ENCODE measurements at regions not wholly inside any gene's neighbourhood (a gene's known extent, or its start where the extent isn't known, plus 50 kb on each side); places are given as distances from the start of the nearest gene placed in this dataset.

DNA sequence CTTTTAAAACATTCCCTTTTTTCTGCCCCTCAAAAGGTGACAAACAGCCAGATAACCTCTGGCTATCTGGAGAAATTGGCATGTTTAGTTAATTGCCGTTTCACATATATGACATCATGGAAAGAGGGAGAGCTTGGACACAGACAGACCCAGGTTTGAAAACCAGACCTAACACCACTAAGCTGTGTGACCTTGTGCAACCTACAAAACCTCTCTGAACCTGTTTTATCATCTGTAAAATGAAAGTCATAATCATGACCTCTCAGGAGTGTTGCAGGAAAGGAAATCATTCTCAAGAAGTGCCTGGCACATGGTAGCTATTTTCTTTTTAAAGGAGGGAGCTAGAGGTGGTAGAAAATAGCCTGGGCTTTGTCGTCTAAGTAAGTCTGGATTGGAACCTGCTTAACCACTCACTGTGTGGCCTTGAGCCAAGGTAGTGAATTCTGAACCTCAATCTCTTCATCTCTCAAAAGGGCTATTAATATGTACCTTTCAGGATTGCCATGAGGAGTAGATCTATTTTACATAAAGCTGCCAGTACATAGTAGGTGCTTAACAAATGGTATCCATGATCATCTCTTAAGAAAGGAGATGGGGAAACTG is 363.5 kb downstream of the BCOR start:
- no peak for DNase-seq (ENCODE audit: low read depth in 3 of 3)

DNA sequence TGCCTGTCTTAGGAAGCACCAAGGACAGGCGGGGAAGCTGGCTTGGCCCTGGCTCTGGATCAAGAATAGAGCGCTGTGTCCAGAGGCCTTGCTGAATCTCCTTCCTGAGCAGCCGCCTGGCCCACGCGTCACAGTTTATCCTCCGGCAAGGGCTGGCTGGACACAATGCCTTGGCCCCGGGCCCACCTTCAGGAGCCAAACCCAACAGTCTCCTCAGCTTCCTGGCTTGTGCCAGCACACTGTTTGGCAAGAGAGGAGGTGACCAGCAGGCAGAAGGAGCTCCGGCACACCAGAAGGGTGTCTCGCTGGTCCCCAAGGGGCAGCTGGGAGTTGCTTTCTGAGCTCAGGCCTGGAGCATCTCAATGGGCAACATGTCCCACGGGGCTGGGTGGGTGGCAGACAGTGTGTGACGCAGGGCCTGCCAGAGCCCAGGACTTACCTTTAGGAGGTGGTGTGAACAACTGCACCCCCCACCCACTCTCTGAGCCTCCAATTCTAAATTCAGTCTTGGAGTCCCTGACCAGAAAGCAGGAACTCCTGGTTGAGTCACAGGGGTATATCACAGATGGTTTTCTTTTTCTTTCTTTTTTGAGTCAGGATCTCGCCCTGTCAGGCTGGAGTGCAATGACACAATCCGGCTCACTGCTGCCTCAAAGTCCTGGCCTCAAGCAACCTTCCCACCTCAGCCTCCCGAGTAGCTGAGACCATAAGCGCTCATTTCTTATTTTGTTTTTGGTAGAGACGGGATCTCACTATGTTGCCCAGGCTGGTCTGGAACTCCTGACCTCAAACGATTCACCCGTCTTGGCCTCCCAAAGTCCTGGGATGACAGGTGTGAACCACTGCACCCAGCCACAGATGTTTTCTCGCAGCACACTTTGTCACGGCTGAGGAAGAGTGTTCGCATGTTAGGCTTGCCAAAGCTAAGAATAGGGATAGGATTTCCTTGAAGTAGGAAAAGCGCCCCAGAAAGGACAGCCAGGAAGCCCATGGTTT is 361.2 kb downstream of the BCOR start:
- DNase-seq (ENCODE audit: low read depth in 3 of 3), result no peak

DNA sequence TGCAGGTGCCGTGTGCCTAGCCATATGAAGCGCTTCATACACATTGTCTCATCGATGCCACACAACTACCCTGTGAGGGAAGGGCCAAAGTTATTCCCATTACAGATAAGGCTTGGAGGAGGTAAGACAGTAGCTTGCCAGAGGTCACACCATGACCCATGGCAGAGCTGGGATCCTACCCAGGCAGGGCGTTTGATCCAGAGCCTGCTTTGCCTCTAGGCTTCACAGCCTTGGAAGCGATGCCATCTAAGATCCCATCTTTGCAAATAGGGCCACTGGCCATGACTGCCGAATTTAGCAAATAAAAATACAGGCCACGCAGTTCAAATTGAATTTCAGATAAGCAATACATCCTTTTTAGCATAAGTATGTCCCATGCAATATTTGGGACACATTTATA is 358.2 kb downstream of the BCOR start:
- DNase-seq (ENCODE audit: low read depth in 3 of 3), result no peak

- DNase-seq (ENCODE audit: low read depth in 3 of 3), result no peak
These were observed 357.7 kb downstream of the BCOR start for GRCh38 chrX:39740078-39740477.

DNA sequence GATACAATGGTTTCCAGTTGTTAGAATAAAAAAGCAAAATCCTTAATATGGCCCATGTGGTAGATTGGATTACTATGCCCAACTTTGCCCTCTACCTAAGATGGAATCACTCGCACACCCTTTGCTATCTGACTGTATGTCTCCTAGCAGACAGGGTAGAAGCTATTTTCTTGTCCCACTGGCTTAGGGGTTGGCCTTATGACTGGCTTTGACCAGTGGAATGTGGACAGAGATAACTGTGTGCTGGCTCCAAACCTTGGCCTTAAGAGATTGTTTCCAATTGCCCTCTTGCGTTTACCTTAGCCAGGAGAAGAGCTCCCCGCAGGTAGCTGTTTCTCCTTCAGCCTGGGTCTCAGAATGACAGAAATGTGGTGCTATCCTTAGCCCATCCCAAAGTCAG is 355.9 kb downstream of the BCOR start:
- no peak for DNase-seq (ENCODE audit: low read depth in 3 of 3)

GRCh38 chrX:39745818-39746217 is 351.9 kb downstream of the BCOR start:
- no peak for DNase-seq (ENCODE audit: low read depth in 3 of 3)

DNA sequence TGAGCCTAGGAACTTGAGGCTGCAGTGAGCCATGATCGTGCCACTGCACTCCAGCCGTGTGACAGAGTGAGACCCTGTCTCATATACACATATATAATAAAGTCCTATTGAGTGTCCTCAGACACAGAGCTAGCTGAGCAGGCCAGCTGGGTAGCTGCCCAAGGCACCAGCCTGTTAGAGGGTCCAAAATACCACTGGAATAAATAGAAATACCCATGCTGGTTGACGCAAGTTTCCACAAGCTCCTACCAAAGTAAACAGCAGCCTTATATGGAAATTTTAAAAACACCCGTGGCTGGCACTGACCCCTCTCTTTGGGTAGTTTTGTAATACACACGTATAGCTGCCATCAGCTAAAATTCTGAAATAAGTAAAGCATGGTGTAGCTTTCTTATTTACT is 348.6 kb downstream of the BCOR start:
- DNase-seq (ENCODE audit: low read depth in 3 of 3), result no peak

GRCh38 chrX:39749728-39750127 is 348.0 kb downstream of the BCOR start:
- DNase-seq (ENCODE audit: low read depth in 3 of 3), result no peak

- DNase-seq (ENCODE audit: low read depth in 3 of 3), result no peak
These were observed 347.4 kb downstream of the BCOR start for GRCh38 chrX:39750256-39750790.

DNA sequence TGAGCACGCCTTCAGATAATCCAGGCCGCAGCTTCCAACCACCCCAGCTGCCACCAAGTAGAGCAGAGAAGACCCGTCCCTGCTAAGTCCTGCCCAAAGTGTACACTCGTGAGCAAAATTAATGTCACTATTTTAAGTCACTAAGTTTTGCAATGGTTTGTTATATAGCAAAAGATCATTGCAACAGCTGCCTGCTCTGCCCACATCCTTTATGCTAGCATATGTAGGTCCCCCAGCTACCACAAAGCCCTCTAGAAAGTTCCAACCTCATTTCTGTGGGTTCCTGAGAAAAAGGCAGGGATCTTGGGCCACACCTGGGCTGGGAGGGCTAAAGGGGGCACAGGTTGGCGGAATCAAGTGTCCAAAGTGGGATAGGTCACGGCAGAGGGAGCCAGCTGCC is 346.9 kb downstream of the BCOR start:
- no peak for DNase-seq (ENCODE audit: low read depth in 3 of 3)

DNA sequence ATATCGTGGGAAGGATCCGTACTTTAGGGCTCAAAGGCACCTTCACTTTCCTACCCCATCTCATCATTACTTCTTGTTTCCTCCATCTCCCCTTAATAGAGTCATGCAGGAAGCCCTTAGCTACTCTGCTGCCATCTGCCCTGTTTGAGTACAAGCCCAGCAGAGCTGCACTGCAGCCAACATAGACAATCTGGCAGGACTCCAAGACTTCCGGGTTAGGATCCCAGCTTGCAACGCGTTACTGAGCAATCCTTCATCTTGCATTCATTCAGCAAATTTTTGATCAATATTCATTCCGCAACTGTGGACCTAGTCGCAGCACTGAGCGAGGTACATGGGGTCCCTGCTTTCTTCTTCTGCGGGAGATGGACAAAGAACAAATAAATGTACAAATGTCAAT is 344.9 kb downstream of the BCOR start:
- no peak for DNase-seq (ENCODE audit: low read depth in 3 of 3)

DNA sequence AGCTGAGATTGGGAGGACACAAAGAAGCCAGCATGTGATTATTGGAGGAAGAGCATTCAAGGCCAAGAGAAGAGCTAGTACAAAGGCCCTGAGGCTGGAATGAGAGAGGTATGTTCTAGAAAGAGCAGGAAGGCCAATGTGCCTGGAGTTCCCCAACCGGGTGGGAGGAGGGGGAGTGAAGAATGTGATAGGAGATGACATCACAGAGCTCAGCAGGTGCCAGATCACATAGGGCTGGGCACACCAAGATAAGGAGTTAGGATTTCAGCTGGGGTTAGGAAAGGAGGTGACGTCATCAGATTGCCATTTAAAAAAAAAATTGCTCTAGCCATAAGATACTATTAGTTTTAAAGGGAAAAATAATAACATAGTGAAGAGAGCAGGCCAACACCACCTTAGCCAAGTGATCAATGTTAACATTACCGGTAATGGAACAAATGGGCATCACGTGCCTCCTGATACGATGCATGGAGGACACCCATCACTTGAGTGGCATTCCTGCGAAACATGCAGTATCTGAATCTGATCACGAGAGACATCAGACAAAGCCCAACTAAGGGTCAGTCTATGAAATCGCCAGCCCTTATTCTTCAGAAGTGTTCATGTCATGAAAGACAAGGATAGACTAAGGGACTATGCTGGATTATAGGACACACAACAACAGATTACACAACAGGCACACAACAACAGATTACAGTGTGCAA is 344.3 kb downstream of the BCOR start:
- no peak for DNase-seq (ENCODE audit: low read depth in 3 of 3)

- DNase-seq (ENCODE audit: low read depth in 3 of 3), result no peak
These were observed 342.4 kb downstream of the BCOR start for GRCh38 chrX:39755143-39756032.

GRCh38 chrX:39756086-39756883 is 341.5 kb downstream of the BCOR start:
- DNase-seq (ENCODE audit: low read depth in 3 of 3), result no peak

DNA sequence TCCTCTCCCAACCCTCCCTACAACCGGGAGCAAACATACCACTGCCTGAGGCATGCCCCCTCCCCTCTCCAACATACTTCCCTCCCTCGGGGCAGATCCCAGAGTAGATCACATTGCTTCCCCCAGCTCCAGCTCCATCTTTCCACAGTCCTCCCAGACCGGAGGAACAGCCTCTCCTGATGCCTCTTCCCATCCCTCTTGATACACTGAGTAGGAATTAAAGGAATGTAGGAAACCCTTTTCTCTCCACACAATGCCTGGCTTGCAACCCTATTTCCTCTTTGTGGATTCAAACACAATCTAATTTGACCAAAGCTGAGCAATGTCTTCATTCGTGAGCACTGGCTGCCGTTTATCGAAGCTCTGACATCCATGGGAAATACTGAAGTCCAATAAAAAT is 339.8 kb downstream of the BCOR start:
- no peak for DNase-seq (ENCODE audit: low read depth in 3 of 3)

DNA sequence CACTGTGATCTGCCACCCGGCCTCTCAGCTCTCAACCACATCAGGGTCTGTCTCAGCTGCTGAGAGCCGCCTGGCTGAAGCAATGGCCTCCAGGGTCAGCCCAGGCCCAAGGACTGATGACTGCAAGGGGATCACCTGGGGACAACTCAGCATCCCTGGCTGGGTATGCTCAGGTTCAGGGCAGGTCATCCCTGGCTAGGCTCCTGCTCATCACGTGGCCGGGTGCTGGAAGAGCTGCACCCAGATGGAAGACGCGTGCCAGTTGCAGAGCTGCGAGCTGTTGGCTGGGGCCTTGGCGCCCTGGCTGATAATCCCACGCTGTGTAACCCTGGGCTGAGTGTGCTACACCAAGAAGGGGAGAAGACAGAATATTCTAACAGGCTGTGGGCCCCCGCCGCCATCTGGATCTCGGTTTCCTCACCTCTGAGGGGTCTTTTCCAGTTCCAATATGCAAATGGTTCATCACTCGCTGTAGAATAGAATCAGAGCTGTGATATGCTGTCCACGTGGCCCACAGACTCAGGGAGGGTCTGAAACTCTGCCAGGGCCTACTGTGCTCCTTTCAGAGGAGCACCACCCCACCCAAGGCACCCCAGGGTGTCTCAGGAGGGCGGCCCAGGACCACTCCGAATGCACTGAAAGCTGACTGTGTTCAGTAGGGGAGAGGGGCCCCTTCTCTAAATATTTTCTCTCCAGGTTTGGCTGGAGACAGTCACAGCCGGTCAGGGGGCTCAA is 338.8 kb downstream of the BCOR start:
- DNase-seq (ENCODE audit: low read depth in 3 of 3), result no peak

- DNase-seq (ENCODE audit: low read depth in 3 of 3), result no peak
These were observed 338.1 kb downstream of the BCOR start for GRCh38 chrX:39759526-39760224.

GRCh38 chrX:39760930-39761329 is 336.8 kb downstream of the BCOR start:
- DNase-seq (ENCODE audit: low read depth in 3 of 3), result no peak

GRCh38 chrX:39762266-39762841 is 335.4 kb downstream of the BCOR start:
- no peak for DNase-seq (ENCODE audit: low read depth in 3 of 3)
